Pancreas (tissue), 10 donors: ENCODE measurements at regions not wholly inside any gene's neighbourhood (a gene's known extent, or its start where the extent isn't known, plus 50 kb on each side); places are given as distances from the start of the nearest gene placed in this dataset.
"Not testable (repeated sequence)": the region's sequence is repeated elsewhere in the genome, so short reads cannot be mapped to it uniquely, and the experiment has no call there.

Experiments
- ATAC-seq, 4 donors: fragments of 200-7000 bp; cut with Tn5 transposase; one replicate each; pipeline versions ENCODE4 v1.8.0 to v1.9.1; 2020; ENCODE audit warnings: mild to moderate bottlenecking in 4 of 4, moderate library complexity in 4 of 4
- DNase-seq, 6 donors: peaks; one replicate each; pipeline ENCODE4 v3.0.0-alpha.2; 2020
- FAIRE-seq: peaks from 2 replicates; lab custom pipeline; 2012; peaks lifted over from hg19 to GRCh38; lab: Jason Lieb, UNC
- H3K27ac ChIP-seq, 4 donors: fragments of 200-600 bp; sonication (generic); 1 replicate in 3 of 4; 2 replicates in 1 of 4; pipeline versions ENCODE4 v1.5.0 to v1.8.0; 2020
- H3K27me3 ChIP-seq, 4 donors: fragments of 200-600 bp; one replicate each; pipeline ENCODE4 v1.8.0; 2021
- H3K36me3 ChIP-seq, 3 donors: fragments of 200-600 bp; sonication (generic) in 1 of 3; one replicate each; pipeline versions ENCODE4 v1.5.0 to v1.8.0; 2020 to 2021
- H3K4me1 ChIP-seq, 3 donors: fragments of 200-600 bp; one replicate each; pipeline ENCODE4 v1.8.0; 2021
- H3K4me3 ChIP-seq, 4 donors: fragments of 200-600 bp; sonication (generic) in 2 of 4; one replicate each; pipeline versions ENCODE4 v1.5.0 to v1.8.0; 2020 to 2021
- H3K9me3 ChIP-seq, 4 donors: fragments of 200-600 bp; one replicate each; pipeline ENCODE4 v1.8.0; 2021
- WGBS, 2 donors: extraction: QIAGEN DNeasy Blood & Tissue Kit; methylation state at CpG; one replicate each; pipeline ENCODE4 v1.1.7; 2013; 5-methylcytosine and 5-hydroxymethylcytosine counted together
- intact Hi-C, 3 donors: fragments of 100-400 bp; cut with DNase I; formaldehyde crosslinking; loops; one replicate each; pipeline versions ENCODE4 v1.11.1 to v1.14.2; 2022
- TF ChIP-seq, protein P1 (sequence below), 4 donors: fragments of 200-600 bp; sonication (generic) in 3 of 4; IDR thresholded peaks; one replicate each; pipeline versions ENCODE4 v1.5.0 to v1.8.0; 2021; ENCODE audit warnings: antibody characterized with exemption in 4 of 4
- donor health status: healthy with polysubstance abuse.
- donor health status: DM: no; HTN: no; CAD: no; lungs with moderate emphysema.
- donor health status: DM: no; HTN: no; CAD: no.
- donor health status: control.
- donor health status: control.
- donor health status: Bipolar disorder and iron deficiency.
- donor health status: DM: yes; HTN: yes; CAD: no.
- donor health status: DM: no; HTN: no; CAD: no.
- donor health status: DM: no; HTN: no; CAD: no.
- donor health status: DM: yes; HTN: yes; CAD: no.

DNA sequence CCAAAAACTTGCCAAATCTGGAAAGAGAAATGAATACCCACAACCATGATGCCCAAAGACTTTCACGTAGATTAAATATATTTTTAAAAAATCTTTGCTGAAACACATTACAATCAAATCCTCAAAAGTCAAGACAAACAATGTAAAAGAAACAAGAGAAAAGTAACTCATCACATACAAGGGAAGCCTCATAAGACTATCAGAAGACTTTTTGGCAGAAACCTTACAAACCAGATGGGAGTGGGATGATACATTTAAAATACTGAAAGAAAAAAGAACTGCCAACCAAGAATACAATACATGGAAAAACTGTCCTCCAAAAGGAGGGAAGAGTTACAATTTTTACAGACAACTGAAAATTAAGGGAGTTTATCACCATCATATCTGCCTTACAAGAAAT, 319.0 kb upstream of the INTU start:
- no peaks in the 10 kb centered on the region for H3K4me1 ChIP-seq
- H3K27ac ChIP-seq = no peak overlapping the region
- intact Hi-C loops = no loop called here
- H3K27me3 ChIP-seq = no peaks in the 10 kb centered on the region
- no peak for ATAC-seq
- WGBS, 2 donors = 73 to 85% methylated on average over 1 of the region's 1 CpG
- TF ChIP-seq, protein P1, sequence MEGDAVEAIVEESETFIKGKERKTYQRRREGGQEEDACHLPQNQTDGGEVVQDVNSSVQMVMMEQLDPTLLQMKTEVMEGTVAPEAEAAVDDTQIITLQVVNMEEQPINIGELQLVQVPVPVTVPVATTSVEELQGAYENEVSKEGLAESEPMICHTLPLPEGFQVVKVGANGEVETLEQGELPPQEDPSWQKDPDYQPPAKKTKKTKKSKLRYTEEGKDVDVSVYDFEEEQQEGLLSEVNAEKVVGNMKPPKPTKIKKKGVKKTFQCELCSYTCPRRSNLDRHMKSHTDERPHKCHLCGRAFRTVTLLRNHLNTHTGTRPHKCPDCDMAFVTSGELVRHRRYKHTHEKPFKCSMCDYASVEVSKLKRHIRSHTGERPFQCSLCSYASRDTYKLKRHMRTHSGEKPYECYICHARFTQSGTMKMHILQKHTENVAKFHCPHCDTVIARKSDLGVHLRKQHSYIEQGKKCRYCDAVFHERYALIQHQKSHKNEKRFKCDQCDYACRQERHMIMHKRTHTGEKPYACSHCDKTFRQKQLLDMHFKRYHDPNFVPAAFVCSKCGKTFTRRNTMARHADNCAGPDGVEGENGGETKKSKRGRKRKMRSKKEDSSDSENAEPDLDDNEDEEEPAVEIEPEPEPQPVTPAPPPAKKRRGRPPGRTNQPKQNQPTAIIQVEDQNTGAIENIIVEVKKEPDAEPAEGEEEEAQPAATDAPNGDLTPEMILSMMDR (IDR thresholded peaks at IDR 0.05) = no peak
- H3K4me3 ChIP-seq = no peak overlapping the region
- H3K36me3 ChIP-seq = no peaks in the 10 kb centered on the region
- no peak for FAIRE-seq
- no peaks in the 10 kb centered on the region for H3K9me3 ChIP-seq
- no peak for DNase-seq

DNA sequence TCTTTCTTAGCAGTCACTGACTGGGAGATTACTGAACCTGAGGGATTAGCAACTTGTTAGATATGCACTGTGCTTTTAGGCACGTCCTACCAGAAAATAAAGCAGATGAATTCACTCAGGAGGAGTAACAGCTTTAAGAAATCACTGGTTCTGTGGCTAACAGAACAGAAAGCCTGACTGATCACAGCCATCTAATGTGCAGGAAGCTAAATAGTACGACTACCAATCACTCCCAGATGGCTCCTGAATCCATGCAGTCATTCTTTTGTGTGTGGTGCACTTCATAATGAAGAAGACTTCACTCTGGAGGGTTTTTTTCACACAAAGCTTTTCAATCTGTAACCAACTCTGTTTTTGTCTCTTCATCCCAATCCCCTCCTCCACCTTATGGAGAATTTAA, 305.3 kb upstream of the INTU start:
- Histone ChIP-seq H3K9me3 (no peaks in the 10 kb centered on the region), H3K36me3 (no peaks in the 10 kb centered on the region), H3K4me3 (no peak overlapping the region), H3K27me3 (no peaks in the 10 kb centered on the region), H3K27ac (no peak overlapping the region), H3K4me1 (no peaks in the 10 kb centered on the region)
- FAIRE-seq (no peak), DNase-seq (no peak), ATAC-seq (no peak)
- 19 to 20% methylated on average over 2 of the region's 2 CpGs for WGBS, 2 donors
- TF ChIP-seq, protein P1 (IDR thresholded peaks at IDR 0.05) = no peak
- intact Hi-C loops = no loop called here

DNA sequence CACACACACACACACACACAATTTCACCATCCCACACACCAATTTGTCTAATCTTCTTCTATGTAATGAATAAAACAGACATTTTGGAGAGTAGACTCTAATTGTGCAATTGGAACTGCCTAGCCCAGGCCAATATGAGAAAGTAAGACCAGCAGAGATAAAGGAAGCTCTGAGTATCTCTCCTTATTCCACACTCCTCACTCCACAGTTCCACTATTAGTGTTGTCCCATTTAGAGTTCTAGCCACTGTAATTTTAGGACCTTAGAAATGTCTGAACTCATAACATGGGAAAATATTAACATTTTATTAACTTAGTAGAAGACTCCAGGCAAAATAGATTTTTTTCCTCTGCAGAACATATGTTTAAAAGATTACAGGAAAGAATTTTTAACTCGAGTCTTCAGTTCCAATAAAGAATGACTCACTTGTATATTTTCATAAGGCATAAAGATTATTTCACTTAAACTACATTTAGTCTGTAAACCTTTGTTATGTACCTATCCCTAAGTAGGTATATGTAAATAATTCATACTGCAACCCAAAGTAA, 297.6 kb upstream of the INTU start:
- Histone ChIP-seq H3K27me3 (no peaks in the 10 kb centered on the region), H3K4me3 (no peak overlapping the region), H3K9me3 (no peaks in the 10 kb centered on the region), H3K4me1 (no peaks in the 10 kb centered on the region), H3K36me3 (no peaks in the 10 kb centered on the region), H3K27ac (no peak overlapping the region)
- TF ChIP-seq, protein P1 (IDR thresholded peaks at IDR 0.05) = no peak
- intact Hi-C loops = no loop called here
- ATAC-seq (no peak), FAIRE-seq (no peak), DNase-seq (no peak)
- 12 to 23% methylated on average over 1 of the region's 1 CpG for WGBS, 2 donors

DNA sequence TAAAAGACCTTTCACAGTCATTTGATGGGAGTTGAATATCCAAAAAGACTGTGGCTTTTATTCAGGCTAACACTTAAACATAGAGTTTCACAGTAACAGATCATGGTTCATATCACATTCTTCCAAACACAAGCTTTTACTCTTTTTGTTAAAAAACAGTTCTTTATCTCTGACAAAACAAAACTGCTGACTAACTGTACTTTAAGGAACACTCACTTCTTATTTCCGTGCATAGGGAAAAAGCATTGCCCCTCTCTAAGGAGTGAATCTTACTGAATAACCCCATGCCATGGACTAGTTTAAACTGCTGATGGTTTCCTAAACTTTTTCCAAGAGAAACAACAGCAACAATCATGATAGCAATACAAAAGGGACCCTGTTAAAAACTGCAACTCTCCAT, 297.0 kb upstream of the INTU start:
- DNase-seq (no peak), ATAC-seq (no peak), FAIRE-seq (no peak)
- TF ChIP-seq, protein P1 (IDR thresholded peaks at IDR 0.05) = no peak
- Histone ChIP-seq H3K36me3 (no peaks in the 10 kb centered on the region), H3K4me1 (no peaks in the 10 kb centered on the region), H3K9me3 (no peaks in the 10 kb centered on the region), H3K27ac (no peak overlapping the region), H3K4me3 (no peak overlapping the region), H3K27me3 (no peaks in the 10 kb centered on the region)
- 39 to 77% methylated on average over 1 of the region's 1 CpG for WGBS, 2 donors
- intact Hi-C loops = no loop called here

DNA sequence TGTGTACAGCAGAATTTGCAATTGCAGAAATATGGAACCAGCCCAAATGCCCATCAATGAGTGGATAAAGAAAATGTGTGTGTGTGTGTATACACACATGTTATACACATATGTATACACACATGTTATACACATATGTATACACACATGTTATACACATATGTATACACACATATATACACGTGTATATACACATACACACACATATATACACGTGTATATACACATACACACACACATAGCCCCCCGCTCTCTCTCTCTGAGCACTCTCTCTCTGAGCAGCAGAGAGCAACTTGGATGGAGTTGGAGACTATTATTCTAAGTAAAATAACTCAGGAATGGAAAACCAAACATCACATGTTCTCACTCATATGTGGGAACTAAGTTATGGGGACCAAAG, 289.6 kb upstream of the INTU start:
- H3K36me3 ChIP-seq, H3K4me1 ChIP-seq: not testable (repeated sequence)

More for the DNA sequence above, 289.6 kb upstream of the INTU start:
- H3K27ac ChIP-seq, H3K4me3 ChIP-seq, ATAC-seq, FAIRE-seq, intact Hi-C loops, H3K27me3 ChIP-seq, H3K9me3 ChIP-seq, DNase-seq: not testable (repeated sequence)
- WGBS, 2 donors = 49 to 55% methylated on average over 3 of the region's 3 CpGs
